ENCODE measurements at regions not wholly inside any gene's neighbourhood (a gene's known extent, or its start where the extent isn't known, plus 50 kb on each side); places are given as distances from the start of the nearest gene placed in this dataset.

DNA sequence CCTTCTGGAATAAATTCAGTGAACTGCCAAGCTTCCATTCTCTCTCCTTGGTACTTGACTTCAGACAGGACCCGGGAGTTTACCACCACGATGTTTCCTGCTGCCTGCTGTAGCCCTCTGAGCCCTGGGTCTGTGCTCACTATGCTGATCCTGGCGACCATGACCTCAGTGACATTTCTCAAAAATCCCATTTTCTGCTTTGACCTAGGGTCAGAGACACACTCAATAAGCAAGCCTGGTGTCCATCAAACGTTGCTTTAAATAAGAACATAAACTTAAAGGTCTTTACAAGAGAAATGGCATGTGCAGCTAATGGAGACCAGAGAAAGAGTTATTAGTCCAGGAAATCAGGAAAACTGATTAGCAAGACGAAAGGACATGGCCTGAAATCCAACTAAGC is 509.7 kb upstream of the SULF2 start:
- Histone ChIP-seq H3K36me3 (no peaks in the 10 kb centered on the region), H3K4me2 (peak overlapping the region; percentile 36), H2AFZ (replicated peaks) (no peak overlapping the region), H3K27ac (peak overlapping the region; percentile 46), H3K4me1 (peaks cover 32% of the 10 kb centered on the region), H3K4me3 (no peak overlapping the region), H3K9ac (no peak overlapping the region), H3F3A (ENCODE audit: low read depth) (peaks cover 11% of the 10 kb centered on the region), H3K9me3 (ENCODE audit: low read depth) (no peaks in the 10 kb centered on the region), H3K27me3 (no peaks in the 10 kb centered on the region), H3K79me2 (ENCODE audit: low read depth) (no peaks in the 10 kb centered on the region), H4K20me1 (ENCODE audit: low read depth) (no peaks in the 10 kb centered on the region)
- no peak for DNase-seq (ENCODE audit: low spot score)
- TF ChIP-seq EZH2phosphoT487 (IDR thresholded peaks at IDR 0.05) (no peak), EZH2 (IDR thresholded peaks at IDR 0.05) (no peak)
- TF ChIP-seq, protein P1, sequence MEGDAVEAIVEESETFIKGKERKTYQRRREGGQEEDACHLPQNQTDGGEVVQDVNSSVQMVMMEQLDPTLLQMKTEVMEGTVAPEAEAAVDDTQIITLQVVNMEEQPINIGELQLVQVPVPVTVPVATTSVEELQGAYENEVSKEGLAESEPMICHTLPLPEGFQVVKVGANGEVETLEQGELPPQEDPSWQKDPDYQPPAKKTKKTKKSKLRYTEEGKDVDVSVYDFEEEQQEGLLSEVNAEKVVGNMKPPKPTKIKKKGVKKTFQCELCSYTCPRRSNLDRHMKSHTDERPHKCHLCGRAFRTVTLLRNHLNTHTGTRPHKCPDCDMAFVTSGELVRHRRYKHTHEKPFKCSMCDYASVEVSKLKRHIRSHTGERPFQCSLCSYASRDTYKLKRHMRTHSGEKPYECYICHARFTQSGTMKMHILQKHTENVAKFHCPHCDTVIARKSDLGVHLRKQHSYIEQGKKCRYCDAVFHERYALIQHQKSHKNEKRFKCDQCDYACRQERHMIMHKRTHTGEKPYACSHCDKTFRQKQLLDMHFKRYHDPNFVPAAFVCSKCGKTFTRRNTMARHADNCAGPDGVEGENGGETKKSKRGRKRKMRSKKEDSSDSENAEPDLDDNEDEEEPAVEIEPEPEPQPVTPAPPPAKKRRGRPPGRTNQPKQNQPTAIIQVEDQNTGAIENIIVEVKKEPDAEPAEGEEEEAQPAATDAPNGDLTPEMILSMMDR (IDR thresholded peaks at IDR 0.05) = no peak
- Mint-ChIP-seq H3K27me3 (ENCODE audit: insufficient read depth, low read depth) (peaks cover 36% of the 10 kb centered on the region), H3K4me3 (no peak overlapping the region), H3K36me3 (no peaks in the 10 kb centered on the region), H3K27ac (peak overlapping the region; percentile 75), H3K4me1 (peaks cover 65% of the 10 kb centered on the region), H3K9me3 (peaks cover 12% of the 10 kb centered on the region)

DNA sequence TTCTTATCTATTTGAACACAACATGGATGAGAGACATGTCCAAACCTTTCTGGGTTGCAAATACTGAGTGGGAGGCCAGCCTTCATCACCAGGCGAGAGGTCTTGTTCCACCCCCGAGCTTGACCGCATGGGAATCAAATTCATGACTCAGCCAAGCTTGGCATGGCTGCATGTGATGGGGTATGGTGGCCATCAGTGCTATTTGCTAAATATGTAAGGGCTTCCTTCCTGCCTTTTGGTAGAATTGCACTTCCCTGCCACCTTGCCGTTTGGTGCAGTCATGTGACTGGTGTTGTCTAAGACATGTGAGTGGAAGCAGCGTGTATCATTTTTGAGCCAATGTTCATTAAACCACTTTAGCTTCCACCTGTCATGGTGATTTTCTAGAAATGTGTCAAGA is 508.9 kb upstream of the SULF2 start:
- Mint-ChIP-seq H3K4me3 (no peak overlapping the region), H3K36me3 (no peaks in the 10 kb centered on the region), H3K27ac (no peak overlapping the region), H3K9me3 (peaks cover 12% of the 10 kb centered on the region), H3K27me3 (ENCODE audit: insufficient read depth, low read depth) (peaks cover 43% of the 10 kb centered on the region), H3K4me1 (peaks cover 59% of the 10 kb centered on the region)
- no peak overlapping the region for H3K4me3 ChIP-seq
- H3K9ac ChIP-seq = no peak overlapping the region
- H3F3A ChIP-seq (ENCODE audit: low read depth) = peaks cover 11% of the 10 kb centered on the region
- peaks cover 29% of the 10 kb centered on the region for H3K4me1 ChIP-seq
- H4K20me1 ChIP-seq (ENCODE audit: low read depth) = no peaks in the 10 kb centered on the region
- no peaks in the 10 kb centered on the region for H3K36me3 ChIP-seq
- no peak for TF ChIP-seq EZH2 (IDR thresholded peaks at IDR 0.05)
- TF ChIP-seq, protein P1 (IDR thresholded peaks at IDR 0.05) = no peak
- no peak overlapping the region for H3K4me2 ChIP-seq
- H3K27me3 ChIP-seq = no peaks in the 10 kb centered on the region
- H3K9me3 ChIP-seq (ENCODE audit: low read depth) = no peaks in the 10 kb centered on the region
- H2AFZ ChIP-seq (replicated peaks) = no peak overlapping the region
- no peak overlapping the region for H3K27ac ChIP-seq
- DNase-seq (ENCODE audit: low spot score) = no peak
- no peaks in the 10 kb centered on the region for H3K79me2 ChIP-seq (ENCODE audit: low read depth)

DNA sequence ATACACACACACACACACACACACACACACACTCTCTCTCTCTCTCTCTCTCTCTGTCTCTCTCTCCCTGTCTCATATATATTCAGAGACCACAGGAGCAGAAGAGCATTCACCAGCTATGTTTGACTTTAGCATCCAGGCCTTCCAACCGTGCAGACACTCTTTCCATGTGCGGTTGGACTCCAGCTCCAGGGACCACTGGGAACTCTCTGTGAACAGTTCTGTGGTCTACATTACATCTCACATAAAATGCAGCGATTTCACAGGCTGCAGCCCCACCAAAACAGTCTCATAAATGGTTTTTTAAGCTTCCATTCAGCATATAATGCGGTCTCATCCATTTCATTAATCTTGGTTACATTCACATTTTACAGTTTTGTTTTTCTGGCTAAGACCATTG is 508.4 kb upstream of the SULF2 start:
- Histone ChIP-seq H3K4me1 (peaks cover 29% of the 10 kb centered on the region), H3K4me2 (no peak overlapping the region), H3K9me3 (ENCODE audit: low read depth) (no peaks in the 10 kb centered on the region), H3K9ac (no peak overlapping the region), H3K4me3 (no peak overlapping the region), H2AFZ (replicated peaks) (no peak overlapping the region), H3K27ac (no peak overlapping the region), H3K79me2 (ENCODE audit: low read depth) (no peaks in the 10 kb centered on the region), H4K20me1 (ENCODE audit: low read depth) (no peaks in the 10 kb centered on the region), H3K27me3 (no peaks in the 10 kb centered on the region), H3K36me3 (no peaks in the 10 kb centered on the region), H3F3A (ENCODE audit: low read depth) (peaks cover 11% of the 10 kb centered on the region)
- H3K4me3 Mint-ChIP-seq = no peak overlapping the region
- DNase-seq (ENCODE audit: low spot score) = no peak
- no peak overlapping the region for H3K27ac Mint-ChIP-seq
- peaks cover 10% of the 10 kb centered on the region for H3K9me3 Mint-ChIP-seq
- H3K27me3 Mint-ChIP-seq (ENCODE audit: insufficient read depth, low read depth) = peaks cover 48% of the 10 kb centered on the region
- peaks cover 53% of the 10 kb centered on the region for H3K4me1 Mint-ChIP-seq
- TF ChIP-seq EZH2 (IDR thresholded peaks at IDR 0.05) (no peak), EZH2phosphoT487 (IDR thresholded peaks at IDR 0.05) (no peak)
- TF ChIP-seq, protein P1 (IDR thresholded peaks at IDR 0.05) = no peak
- H3K36me3 Mint-ChIP-seq = no peaks in the 10 kb centered on the region
